ENCODE measurements at regions not wholly inside any gene's neighbourhood (a gene's known extent, or its start where the extent isn't known, plus 50 kb on each side); places are given as distances from the start of the nearest gene placed in this dataset.

DNA sequence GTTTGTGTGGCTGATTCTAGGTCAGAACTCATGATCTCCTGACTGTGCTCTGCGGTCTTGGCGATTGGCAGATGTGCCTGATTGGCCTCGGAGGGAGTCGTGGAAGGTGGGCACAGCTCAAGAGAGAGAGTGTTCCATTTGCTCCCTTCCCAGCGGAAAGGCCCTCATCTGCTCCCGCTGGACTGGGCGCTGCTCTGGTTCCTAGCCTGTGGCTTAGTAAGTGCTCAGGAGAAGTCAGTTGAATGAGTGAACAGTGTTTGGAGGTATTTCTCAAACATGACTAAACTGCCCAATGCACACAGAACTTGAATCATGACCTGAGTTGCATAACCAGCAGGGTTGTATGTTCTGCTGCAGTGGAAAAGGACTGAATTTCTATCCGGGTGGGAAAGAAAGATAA lies 120.2 kb upstream of the PITX1 start:
- Histone ChIP-seq H3K4me3 (ENCODE audit: low read depth in 2 of 2, low read length in 1 of 2) (no peak overlapping the region), H2AFZ (ENCODE audit: low read depth) (no peak overlapping the region), H3K9me3 (no peaks in the 10 kb centered on the region), H3K27me3 (ENCODE audit: insufficient read depth) (no peaks in the 10 kb centered on the region), H3K9ac (no peak overlapping the region), H3K4me2 (no peak overlapping the region), H3K36me3 (replicated peaks in 1 of 2; ENCODE audit: control insufficient read depth in 1 of 2, insufficient read depth in 2 of 2, low read length in 1 of 2) (no peaks in the 10 kb centered on the region), H3K27ac (ENCODE audit: low read depth in 2 of 2, low read length in 1 of 2) (no peak overlapping the region), H3K9me2 (no peaks in the 10 kb centered on the region), H3K4me1 (ENCODE audit: control insufficient read depth in 1 of 2, insufficient read depth in 2 of 2, low read depth in 1 of 2, low read length in 1 of 2) (no peaks in the 10 kb centered on the region; a peak in 1 of 4 replicates), H3K79me2 (ENCODE audit: insufficient read depth) (no peaks in the 10 kb centered on the region), H3F3A (replicated peaks; ENCODE audit: insufficient read depth) (no peaks in the 10 kb centered on the region), H4K20me1 (ENCODE audit: insufficient read depth) (no peaks in the 10 kb centered on the region)
- DNase-seq: no peak
- WGBS (ENCODE audit: low lambda C conversion rate): 57% methylated on average over 8 of the region's 8 CpGs
- CTCF ChIA-PET: no interaction called here
- TF ChIP-seq, protein P1, sequence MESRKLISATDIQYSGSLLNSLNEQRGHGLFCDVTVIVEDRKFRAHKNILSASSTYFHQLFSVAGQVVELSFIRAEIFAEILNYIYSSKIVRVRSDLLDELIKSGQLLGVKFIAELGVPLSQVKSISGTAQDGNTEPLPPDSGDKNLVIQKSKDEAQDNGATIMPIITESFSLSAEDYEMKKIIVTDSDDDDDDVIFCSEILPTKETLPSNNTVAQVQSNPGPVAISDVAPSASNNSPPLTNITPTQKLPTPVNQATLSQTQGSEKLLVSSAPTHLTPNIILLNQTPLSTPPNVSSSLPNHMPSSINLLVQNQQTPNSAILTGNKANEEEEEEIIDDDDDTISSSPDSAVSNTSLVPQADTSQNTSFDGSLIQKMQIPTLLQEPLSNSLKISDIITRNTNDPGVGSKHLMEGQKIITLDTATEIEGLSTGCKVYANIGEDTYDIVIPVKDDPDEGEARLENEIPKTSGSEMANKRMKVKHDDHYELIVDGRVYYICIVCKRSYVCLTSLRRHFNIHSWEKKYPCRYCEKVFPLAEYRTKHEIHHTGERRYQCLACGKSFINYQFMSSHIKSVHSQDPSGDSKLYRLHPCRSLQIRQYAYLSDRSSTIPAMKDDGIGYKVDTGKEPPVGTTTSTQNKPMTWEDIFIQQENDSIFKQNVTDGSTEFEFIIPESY (IDR thresholded peaks at IDR 0.05; ENCODE audit: borderline replicate concordance, low read depth): no peak
- TF ChIP-seq NRF1 (IDR thresholded peaks at IDR 0.05; ENCODE audit: low read depth, low read length) (no peak), RXRA (IDR thresholded peaks at IDR 0.05; ENCODE audit: borderline replicate concordance, low read depth) (no peak), ELF1 (IDR thresholded peaks at IDR 0.05) (no peak), POLR2AphosphoS5 (IDR thresholded peaks at IDR 0.05; ENCODE audit: low read depth, low read length) (no peak), EZH2phosphoT487 (IDR thresholded peaks at IDR 0.05; ENCODE audit: borderline replicate concordance, low read depth) (no peak), CHD2 (IDR thresholded peaks at IDR 0.05; ENCODE audit: low read length, partially characterized antibody) (no peak), GABPA (IDR thresholded peaks at IDR 0.05; ENCODE audit: low read depth) (no peak), JUND (IDR thresholded peaks at IDR 0.05) (no peak), SIN3A (IDR thresholded peaks at IDR 0.05; ENCODE audit: borderline replicate concordance, low read depth, low read length) (no peak), TCF12 (IDR thresholded peaks at IDR 0.05) (no peak)
- TF ChIP-seq, protein P2, sequence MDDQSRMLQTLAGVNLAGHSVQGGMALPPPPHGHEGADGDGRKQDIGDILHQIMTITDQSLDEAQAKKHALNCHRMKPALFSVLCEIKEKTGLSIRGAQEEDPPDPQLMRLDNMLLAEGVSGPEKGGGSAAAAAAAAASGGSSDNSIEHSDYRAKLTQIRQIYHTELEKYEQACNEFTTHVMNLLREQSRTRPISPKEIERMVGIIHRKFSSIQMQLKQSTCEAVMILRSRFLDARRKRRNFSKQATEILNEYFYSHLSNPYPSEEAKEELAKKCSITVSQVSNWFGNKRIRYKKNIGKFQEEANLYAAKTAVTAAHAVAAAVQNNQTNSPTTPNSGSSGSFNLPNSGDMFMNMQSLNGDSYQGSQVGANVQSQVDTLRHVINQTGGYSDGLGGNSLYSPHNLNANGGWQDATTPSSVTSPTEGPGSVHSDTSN (IDR thresholded peaks at IDR 0.05): no peak
- TF ChIP-seq, protein P3, sequence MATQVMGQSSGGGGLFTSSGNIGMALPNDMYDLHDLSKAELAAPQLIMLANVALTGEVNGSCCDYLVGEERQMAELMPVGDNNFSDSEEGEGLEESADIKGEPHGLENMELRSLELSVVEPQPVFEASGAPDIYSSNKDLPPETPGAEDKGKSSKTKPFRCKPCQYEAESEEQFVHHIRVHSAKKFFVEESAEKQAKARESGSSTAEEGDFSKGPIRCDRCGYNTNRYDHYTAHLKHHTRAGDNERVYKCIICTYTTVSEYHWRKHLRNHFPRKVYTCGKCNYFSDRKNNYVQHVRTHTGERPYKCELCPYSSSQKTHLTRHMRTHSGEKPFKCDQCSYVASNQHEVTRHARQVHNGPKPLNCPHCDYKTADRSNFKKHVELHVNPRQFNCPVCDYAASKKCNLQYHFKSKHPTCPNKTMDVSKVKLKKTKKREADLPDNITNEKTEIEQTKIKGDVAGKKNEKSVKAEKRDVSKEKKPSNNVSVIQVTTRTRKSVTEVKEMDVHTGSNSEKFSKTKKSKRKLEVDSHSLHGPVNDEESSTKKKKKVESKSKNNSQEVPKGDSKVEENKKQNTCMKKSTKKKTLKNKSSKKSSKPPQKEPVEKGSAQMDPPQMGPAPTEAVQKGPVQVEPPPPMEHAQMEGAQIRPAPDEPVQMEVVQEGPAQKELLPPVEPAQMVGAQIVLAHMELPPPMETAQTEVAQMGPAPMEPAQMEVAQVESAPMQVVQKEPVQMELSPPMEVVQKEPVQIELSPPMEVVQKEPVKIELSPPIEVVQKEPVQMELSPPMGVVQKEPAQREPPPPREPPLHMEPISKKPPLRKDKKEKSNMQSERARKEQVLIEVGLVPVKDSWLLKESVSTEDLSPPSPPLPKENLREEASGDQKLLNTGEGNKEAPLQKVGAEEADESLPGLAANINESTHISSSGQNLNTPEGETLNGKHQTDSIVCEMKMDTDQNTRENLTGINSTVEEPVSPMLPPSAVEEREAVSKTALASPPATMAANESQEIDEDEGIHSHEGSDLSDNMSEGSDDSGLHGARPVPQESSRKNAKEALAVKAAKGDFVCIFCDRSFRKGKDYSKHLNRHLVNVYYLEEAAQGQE (IDR thresholded peaks at IDR 0.05; ENCODE audit: low read depth, low read length): no peak
- POLR2A ChIA-PET: no interaction called here
